H1 (cell line): ENCODE measurements at regions not wholly inside any gene's neighbourhood (a gene's known extent, or its start where the extent isn't known, plus 50 kb on each side); places are given as distances from the start of the nearest gene placed in this dataset.

Source experiments
- CBX5 ChIP-seq: fragments of 300-800, 300-1000 bp; sonication (generic); IDR thresholded peaks from 2 replicates; pipeline ENCODE4 v1.7.1; 2016; ENCODE audit warnings: antibody characterized with exemption, low read length, low read depth
- CREB1 ChIP-seq: IDR thresholded peaks from 2 replicates; pipeline ENCODE4 v1.6.1; 2012; ENCODE audit warnings: inconsistent platforms
- EP300 ChIP-seq, 2 experiments: IDR thresholded peaks; 1 replicate in 1 of 2; 2 replicates in 1 of 2; pipeline ENCODE4 v1.6.1; 2011 to 2012; ENCODE audit warnings: low read depth in 2 of 2, low read length in 2 of 2, mild to moderate bottlenecking in 2 of 2, borderline replicate concordance in 1 of 2, inconsistent platforms in 1 of 2, moderate library complexity in 1 of 2
- POLR2A ChIP-seq, 2 experiments: IDR thresholded peaks; 1 replicate in 1 of 2; 2 replicates in 1 of 2; pipeline ENCODE4 v1.6.1; 2011; ENCODE audit warnings: low read depth in 2 of 2, low read length in 2 of 2, mild to moderate bottlenecking in 2 of 2; ENCODE audit errors: control extremely low read depth in 1 of 2
- RBBP5 ChIP-seq: IDR thresholded peaks from 2 replicates; pipeline ENCODE4 v1.7.1; 2012; ENCODE audit warnings: low read depth, mild to moderate bottlenecking, inconsistent platforms, low read length, moderate library complexity, borderline replicate concordance
- RXRA ChIP-seq: IDR thresholded peaks from 2 replicates; pipeline ENCODE4 v1.6.1; 2011; ENCODE audit warnings: low read depth, mild to moderate bottlenecking, low read length, moderate library complexity; ENCODE audit not compliant: insufficient read depth
- TF ChIP-seq, protein P1 (sequence below), 3 experiments: IDR thresholded peaks; 1 replicate in 2 of 3; 2 replicates in 1 of 3; pipeline versions ENCODE4 v1.5.1 to v1.6.1; 2011; ENCODE audit warnings: low read length in 3 of 3, mild to moderate bottlenecking in 3 of 3, inconsistent platforms in 2 of 3, low read depth in 1 of 3, moderate library complexity in 1 of 3; ENCODE audit not compliant: insufficient read depth in 1 of 3; ENCODE audit errors: control extremely low read depth in 1 of 3

- TF ChIP-seq, protein P1, sequence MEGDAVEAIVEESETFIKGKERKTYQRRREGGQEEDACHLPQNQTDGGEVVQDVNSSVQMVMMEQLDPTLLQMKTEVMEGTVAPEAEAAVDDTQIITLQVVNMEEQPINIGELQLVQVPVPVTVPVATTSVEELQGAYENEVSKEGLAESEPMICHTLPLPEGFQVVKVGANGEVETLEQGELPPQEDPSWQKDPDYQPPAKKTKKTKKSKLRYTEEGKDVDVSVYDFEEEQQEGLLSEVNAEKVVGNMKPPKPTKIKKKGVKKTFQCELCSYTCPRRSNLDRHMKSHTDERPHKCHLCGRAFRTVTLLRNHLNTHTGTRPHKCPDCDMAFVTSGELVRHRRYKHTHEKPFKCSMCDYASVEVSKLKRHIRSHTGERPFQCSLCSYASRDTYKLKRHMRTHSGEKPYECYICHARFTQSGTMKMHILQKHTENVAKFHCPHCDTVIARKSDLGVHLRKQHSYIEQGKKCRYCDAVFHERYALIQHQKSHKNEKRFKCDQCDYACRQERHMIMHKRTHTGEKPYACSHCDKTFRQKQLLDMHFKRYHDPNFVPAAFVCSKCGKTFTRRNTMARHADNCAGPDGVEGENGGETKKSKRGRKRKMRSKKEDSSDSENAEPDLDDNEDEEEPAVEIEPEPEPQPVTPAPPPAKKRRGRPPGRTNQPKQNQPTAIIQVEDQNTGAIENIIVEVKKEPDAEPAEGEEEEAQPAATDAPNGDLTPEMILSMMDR (IDR thresholded peaks at IDR 0.05; ENCODE audit: control extremely low read depth in 1 of 3, insufficient read depth in 1 of 3, low read depth in 1 of 3, low read length in 3 of 3): no peak
- TF ChIP-seq EP300 (IDR thresholded peaks at IDR 0.05; ENCODE audit: borderline replicate concordance in 1 of 2, low read depth in 2 of 2, low read length in 2 of 2): no peak
- TF ChIP-seq RBBP5: no peak
- no peak for TF ChIP-seq POLR2A (IDR thresholded peaks at IDR 0.05; ENCODE audit: control extremely low read depth in 1 of 2, low read depth in 2 of 2, low read length in 2 of 2)
- TF ChIP-seq CBX5: no peak
- no peak for TF ChIP-seq CREB1
- no peak for TF ChIP-seq RXRA
These were observed 97.6 kb upstream of the DEFB112 start for GRCh38 chr6:50147371-50147770.
